DND-41 (cell line): ENCODE measurements at regions not wholly inside any gene's neighbourhood (a gene's known extent, or its start where the extent isn't known, plus 50 kb on each side); places are given as distances from the start of the nearest gene placed in this dataset.

ENCODE experiments used
- ATAC-seq: fragments of 200-7000 bp; cut with Tn5 transposase; 3 replicates; pipeline ENCODE4 v1.9.1; 2021; ENCODE audit warnings: low read depth; ENCODE audit not compliant: insufficient read depth
- DNase-seq: peaks from one replicate; pipeline ENCODE4 v3.0.0-alpha.2; 2020
- H2AFZ ChIP-seq: 2 replicates; pipeline ENCODE4 v1.6.0; 2012; ENCODE audit warnings: low read depth, low read length
- H3K27ac ChIP-seq: 2 replicates; pipeline ENCODE4 v1.5.1; 2012; ENCODE audit warnings: low read length, inconsistent platforms
- H3K27me3 ChIP-seq: fragments of 200-600 bp; sonication (generic); 2 replicates; pipeline ENCODE4 v1.6.0; 2012; ENCODE audit warnings: low read length, mild to moderate bottlenecking, inconsistent platforms; ENCODE audit not compliant: insufficient read depth, poor library complexity
- H3K36me3 ChIP-seq: 2 replicates; pipeline ENCODE4 v1.5.1; 2012; ENCODE audit warnings: low read length, inconsistent platforms; ENCODE audit not compliant: insufficient read depth
- H3K4me1 ChIP-seq: 2 replicates; pipeline ENCODE4 v1.5.1; 2012; ENCODE audit warnings: mild to moderate bottlenecking, low read length; ENCODE audit not compliant: insufficient read depth
- H3K4me2 ChIP-seq: 2 replicates; pipeline ENCODE4 v1.6.0; 2012; ENCODE audit warnings: mild to moderate bottlenecking, moderate library complexity, low read length, inconsistent platforms; ENCODE audit not compliant: insufficient read depth
- H3K4me3 ChIP-seq, 2 experiments: fragments of 200-600 bp in 1 of 2; shearing (Covaris generic) in 1 of 2; 2 replicates each; pipeline ENCODE4 v1.5.1; 2012 to 2016; ENCODE audit warnings: inconsistent platforms in 2 of 2, low read length in 2 of 2, mild to moderate bottlenecking in 2 of 2, low read depth in 1 of 2, moderate library complexity in 1 of 2
- H3K79me2 ChIP-seq: 2 replicates; pipeline ENCODE4 v1.6.0; 2012; ENCODE audit warnings: low read length, inconsistent platforms; ENCODE audit not compliant: insufficient read depth
- H3K9ac ChIP-seq: 2 replicates; pipeline ENCODE4 v1.6.0; 2012; ENCODE audit warnings: low read depth, mild to moderate bottlenecking, inconsistent platforms, low read length, moderate library complexity
- H3K9me3 ChIP-seq: 2 replicates; pipeline ENCODE4 v1.5.1; 2012; ENCODE audit warnings: low read length, moderate library complexity, mild to moderate bottlenecking, inconsistent platforms; ENCODE audit not compliant: insufficient read depth, severe bottlenecking
- H4K20me1 ChIP-seq: 2 replicates; pipeline ENCODE4 v1.6.0; 2012; ENCODE audit warnings: low read length; ENCODE audit not compliant: insufficient read depth
- CTCF ChIP-seq: IDR thresholded peaks from 2 replicates; pipeline ENCODE4 v1.5.1; 2012; ENCODE audit warnings: borderline replicate concordance, low read length, moderate library complexity, mild to moderate bottlenecking; ENCODE audit not compliant: poor library complexity, severe bottlenecking; ENCODE audit errors: extremely low read depth
- EZH2 ChIP-seq: IDR thresholded peaks from 3 replicates; pipeline ENCODE4 v1.6.1; 2012; ENCODE audit warnings: borderline replicate concordance, low read depth, mild to moderate bottlenecking, moderate library complexity, low read length, inconsistent platforms; ENCODE audit not compliant: severe bottlenecking

DNA sequence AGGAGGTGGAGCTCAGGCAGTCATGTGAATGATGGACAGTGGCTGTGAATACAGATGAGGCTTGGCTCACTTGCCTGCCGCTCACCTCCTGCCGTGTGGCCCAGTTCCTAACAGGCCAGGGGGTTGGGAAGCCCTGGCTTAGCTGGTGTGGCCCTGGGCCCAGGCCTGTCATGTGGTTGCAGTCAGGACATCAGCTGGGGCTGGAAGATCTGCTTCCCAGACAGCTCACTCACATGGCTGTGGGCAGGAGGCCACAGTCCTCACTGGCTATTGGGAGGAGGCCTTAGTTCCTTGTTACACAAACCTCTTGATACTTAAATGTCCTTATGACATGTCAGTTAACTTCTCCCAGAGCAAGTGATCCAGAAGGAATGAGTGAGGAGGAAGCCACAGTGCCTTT lies 138.8 kb upstream of the CSF3R start:
- H3K9ac ChIP-seq, result no peak overlapping the region
- H4K20me1 ChIP-seq, result no peaks in the 10 kb centered on the region; the same call in 1 of the 2 replicates
- no peaks in the 10 kb centered on the region for H3K36me3 ChIP-seq
- no peak overlapping the region for H2AFZ ChIP-seq
- ATAC-seq (no peak), DNase-seq (no peak)
- no peaks in the 10 kb centered on the region for H3K79me2 ChIP-seq
- no peak for TF ChIP-seq EZH2
- no peak for TF ChIP-seq CTCF
- no peak overlapping the region for H3K27ac ChIP-seq
- H3K4me3 ChIP-seq, result no peak overlapping the region
- H3K27me3 ChIP-seq, result peaks cover 9% of the 10 kb centered on the region
- no peak overlapping the region for H3K4me2 ChIP-seq
- no peaks in the 10 kb centered on the region for H3K4me1 ChIP-seq
- H3K9me3 ChIP-seq, result no peaks in the 10 kb centered on the region

DNA sequence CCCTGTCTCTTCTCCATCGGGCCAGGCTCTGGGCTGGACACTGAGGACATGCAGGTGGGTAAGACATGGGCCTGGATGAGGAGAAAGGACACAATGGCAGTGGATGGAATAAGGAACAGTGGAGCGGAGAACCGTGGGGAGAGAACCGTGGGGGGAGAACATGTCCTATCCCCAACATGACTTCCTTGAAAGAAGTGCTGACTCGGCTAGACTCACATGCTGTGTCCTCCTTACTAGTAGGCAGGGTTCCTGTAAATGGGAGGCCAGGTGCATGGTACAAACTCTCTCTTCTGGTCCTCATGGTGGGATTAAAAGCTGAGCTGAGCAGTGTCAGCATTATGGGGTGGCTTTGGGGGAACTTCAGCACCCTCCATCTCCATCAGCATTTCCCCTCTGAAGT lies 137.4 kb upstream of the CSF3R start:
- H3K9ac ChIP-seq, result no peak overlapping the region
- no peak overlapping the region for H3K4me2 ChIP-seq
- TF ChIP-seq EZH2 (no peak), CTCF (no peak)
- no peaks in the 10 kb centered on the region for H3K79me2 ChIP-seq
- no peaks in the 10 kb centered on the region for H3K9me3 ChIP-seq
- no peak overlapping the region for H2AFZ ChIP-seq
- DNase-seq (no peak), ATAC-seq (no peak)
- no peaks in the 10 kb centered on the region; the same call in 1 of the 2 replicates for H4K20me1 ChIP-seq
- no peaks in the 10 kb centered on the region for H3K4me1 ChIP-seq
- peaks cover 9% of the 10 kb centered on the region for H3K27me3 ChIP-seq
- no peak overlapping the region for H3K4me3 ChIP-seq
- no peak overlapping the region for H3K27ac ChIP-seq
- no peaks in the 10 kb centered on the region for H3K36me3 ChIP-seq

- no peak overlapping the region for H3K4me2 ChIP-seq
- H3K9me3 ChIP-seq, result no peaks in the 10 kb centered on the region
- H3K4me1 ChIP-seq, result no peaks in the 10 kb centered on the region
- DNase-seq (no peak), ATAC-seq (no peak)
- H3K4me3 ChIP-seq, result no peak overlapping the region
- H3K36me3 ChIP-seq, result no peaks in the 10 kb centered on the region
- H3K9ac ChIP-seq, result no peak overlapping the region
- H3K27ac ChIP-seq, result no peak overlapping the region
- H4K20me1 ChIP-seq, result no peaks in the 10 kb centered on the region
- no peak overlapping the region for H2AFZ ChIP-seq
- no peak for TF ChIP-seq CTCF
- TF ChIP-seq EZH2, result no peak
- no peaks in the 10 kb centered on the region for H3K79me2 ChIP-seq
- H3K27me3 ChIP-seq, result no peaks in the 10 kb centered on the region
Measured at GRCh38 chr1:36614991-36615390, 132.3 kb upstream of the CSF3R start.

GRCh38 chr1:36614571-36614970 lies 131.9 kb upstream of the CSF3R start:
- no peaks in the 10 kb centered on the region for H3K9me3 ChIP-seq
- H3K9ac ChIP-seq, result no peak overlapping the region
- H3K4me2 ChIP-seq, result no peak overlapping the region
- ATAC-seq (no peak), DNase-seq (no peak)
- no peaks in the 10 kb centered on the region for H3K27me3 ChIP-seq
- H4K20me1 ChIP-seq, result no peaks in the 10 kb centered on the region
- no peak for TF ChIP-seq CTCF
- no peak for TF ChIP-seq EZH2
- H3K4me3 ChIP-seq, result no peak overlapping the region
- H3K79me2 ChIP-seq, result no peaks in the 10 kb centered on the region
- H3K36me3 ChIP-seq, result no peaks in the 10 kb centered on the region
- no peak overlapping the region for H2AFZ ChIP-seq
- H3K4me1 ChIP-seq, result no peaks in the 10 kb centered on the region
- H3K27ac ChIP-seq, result no peak overlapping the region
